ENCODE measurements at regions not wholly inside any gene's neighbourhood (a gene's known extent, or its start where the extent isn't known, plus 50 kb on each side); places are given as distances from the start of the nearest gene placed in this dataset.

- TF ChIP-seq, protein P1, sequence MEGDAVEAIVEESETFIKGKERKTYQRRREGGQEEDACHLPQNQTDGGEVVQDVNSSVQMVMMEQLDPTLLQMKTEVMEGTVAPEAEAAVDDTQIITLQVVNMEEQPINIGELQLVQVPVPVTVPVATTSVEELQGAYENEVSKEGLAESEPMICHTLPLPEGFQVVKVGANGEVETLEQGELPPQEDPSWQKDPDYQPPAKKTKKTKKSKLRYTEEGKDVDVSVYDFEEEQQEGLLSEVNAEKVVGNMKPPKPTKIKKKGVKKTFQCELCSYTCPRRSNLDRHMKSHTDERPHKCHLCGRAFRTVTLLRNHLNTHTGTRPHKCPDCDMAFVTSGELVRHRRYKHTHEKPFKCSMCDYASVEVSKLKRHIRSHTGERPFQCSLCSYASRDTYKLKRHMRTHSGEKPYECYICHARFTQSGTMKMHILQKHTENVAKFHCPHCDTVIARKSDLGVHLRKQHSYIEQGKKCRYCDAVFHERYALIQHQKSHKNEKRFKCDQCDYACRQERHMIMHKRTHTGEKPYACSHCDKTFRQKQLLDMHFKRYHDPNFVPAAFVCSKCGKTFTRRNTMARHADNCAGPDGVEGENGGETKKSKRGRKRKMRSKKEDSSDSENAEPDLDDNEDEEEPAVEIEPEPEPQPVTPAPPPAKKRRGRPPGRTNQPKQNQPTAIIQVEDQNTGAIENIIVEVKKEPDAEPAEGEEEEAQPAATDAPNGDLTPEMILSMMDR (conservative IDR thresholded peaks at IDR 0.05; ENCODE audit: low read depth, low read length) = no peak
- TF ChIP-seq EZH2 (IDR thresholded peaks at IDR 0.05; ENCODE audit: borderline replicate concordance, low read depth, low read length, poor library complexity, severe bottlenecking) = no peak
These were observed 223.3 kb upstream of the ARHGEF26 start for GRCh38 chr3:153897842-153898241.
